GM19351 (cell line): ENCODE measurements at regions not wholly inside any gene's neighbourhood (a gene's known extent, or its start where the extent isn't known, plus 50 kb on each side); places are given as distances from the start of the nearest gene placed in this dataset.

Source experiments
- ATAC-seq: cut with Tn5 transposase; IDR thresholded peaks from one replicate; pipeline ENCODE4 v1.9.1; 2021; ENCODE audit warnings: mild to moderate bottlenecking, moderate library complexity; ENCODE audit not compliant: unreplicated experiment

- no peak for ATAC-seq
Measured at GRCh38 chr6:88263591-88263990, 97.4 kb upstream of the CNR1 start.

GRCh38 chr6:88262332-88262731, 96.2 kb upstream of the CNR1 start:
- no peak for ATAC-seq

DNA sequence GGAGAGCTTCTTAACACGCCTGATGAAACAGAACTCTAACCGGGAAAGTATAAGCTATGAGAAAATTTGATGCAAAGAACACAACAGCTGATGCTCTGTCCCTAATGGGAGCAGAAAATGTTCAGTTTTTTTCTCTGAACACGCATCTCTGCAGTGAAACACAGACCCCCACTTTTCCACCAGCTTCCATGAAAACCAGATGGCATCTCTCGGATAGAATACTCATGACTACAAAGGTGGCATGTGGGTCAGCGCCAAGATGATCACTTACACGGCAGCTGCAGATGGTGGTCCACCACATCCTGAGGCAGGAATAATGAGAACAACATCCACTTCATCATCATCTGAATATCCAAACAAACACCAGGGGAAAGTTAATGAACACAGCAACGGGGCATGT, 85.2 kb upstream of the CNR1 start:
- ATAC-seq = no peak

GRCh38 chr6:88248709-88249321, 82.7 kb upstream of the CNR1 start:
- no peak for ATAC-seq

- no peak for ATAC-seq
Measured at GRCh38 chr6:88246654-88247053, 80.5 kb upstream of the CNR1 start.

GRCh38 chr6:88244721-88245120, 78.6 kb upstream of the CNR1 start:
- ATAC-seq = no peak

DNA sequence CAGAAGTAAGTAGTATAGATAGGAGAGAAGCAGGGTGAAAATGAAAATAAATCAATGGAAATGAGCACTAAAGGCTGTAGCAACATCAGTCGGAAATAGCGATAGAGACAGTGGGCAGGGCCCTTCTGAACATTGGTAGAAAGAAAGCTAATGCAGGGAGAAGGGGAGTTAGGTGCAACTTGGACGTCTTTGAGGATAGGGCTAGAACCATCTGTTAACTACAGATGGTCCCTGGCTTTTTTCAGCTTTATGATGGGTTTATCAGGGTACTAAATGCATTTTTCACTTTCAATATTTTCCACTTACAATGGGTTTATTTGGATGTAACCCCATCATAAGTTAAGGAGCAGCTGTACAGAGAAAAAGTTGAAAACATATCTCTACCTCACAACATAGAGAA, 72.8 kb upstream of the CNR1 start:
- ATAC-seq = no peak

- ATAC-seq = peak; percentile 73
Measured at GRCh38 chr6:88238065-88238464, 71.9 kb upstream of the CNR1 start.

DNA sequence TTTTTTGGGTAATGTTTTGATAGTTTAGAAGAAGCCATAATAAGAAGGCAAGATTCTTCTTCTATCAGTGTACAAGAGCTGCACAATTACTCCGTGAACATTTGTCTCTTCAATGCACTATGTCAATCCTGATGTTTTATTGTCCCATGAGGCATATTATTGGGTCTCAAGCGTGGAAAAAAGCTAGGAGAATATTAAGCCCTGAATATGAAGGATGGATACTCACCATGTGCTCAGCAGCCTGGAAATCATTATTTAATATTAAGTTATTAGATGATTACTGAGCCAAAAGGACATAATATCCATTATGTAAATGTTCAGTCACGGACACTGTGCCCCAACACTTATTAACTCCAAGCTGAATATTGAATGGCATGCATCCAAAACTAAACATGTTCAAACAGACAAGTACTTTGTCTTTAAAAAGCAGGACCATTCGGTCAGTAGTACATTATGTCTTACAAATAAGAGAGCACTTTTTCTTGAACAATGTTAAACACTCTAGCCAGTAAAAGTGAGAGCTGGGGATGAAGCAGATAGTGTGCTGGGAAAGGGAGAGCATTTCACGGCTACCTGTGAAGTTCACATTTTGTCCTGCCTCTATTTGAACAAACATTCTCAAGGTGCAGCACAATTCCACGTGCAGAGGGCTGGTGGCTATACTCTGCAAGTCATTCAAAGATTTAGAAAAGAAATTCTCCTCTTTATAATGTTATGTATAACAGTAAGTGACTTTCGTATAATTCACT, 70.6 kb upstream of the CNR1 start:
- no peak for ATAC-seq

- no peak for ATAC-seq
Measured at GRCh38 chr6:88232753-88233152, 66.6 kb upstream of the CNR1 start.

GRCh38 chr6:88223298-88223697, 57.2 kb upstream of the CNR1 start:
- no peak for ATAC-seq

DNA sequence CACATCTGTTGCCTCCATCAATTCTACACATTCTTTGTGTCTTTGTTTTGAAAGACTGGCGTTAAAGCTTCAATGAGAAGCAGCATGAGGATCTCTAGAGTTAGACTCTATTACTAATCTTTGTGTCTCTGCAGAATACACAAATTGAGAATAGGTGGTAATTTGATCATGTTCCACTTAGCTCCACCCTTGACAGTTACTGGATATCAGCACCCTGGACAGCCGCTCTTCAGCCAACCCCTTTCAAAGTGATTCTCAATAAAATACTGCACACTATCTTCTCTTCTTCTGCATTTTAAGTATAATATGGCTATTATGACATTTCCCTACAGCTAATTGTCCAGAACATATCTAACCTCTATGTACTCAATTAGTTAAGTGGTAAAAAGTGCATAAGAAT, 54.3 kb upstream of the CNR1 start:
- ATAC-seq = no peak

DNA sequence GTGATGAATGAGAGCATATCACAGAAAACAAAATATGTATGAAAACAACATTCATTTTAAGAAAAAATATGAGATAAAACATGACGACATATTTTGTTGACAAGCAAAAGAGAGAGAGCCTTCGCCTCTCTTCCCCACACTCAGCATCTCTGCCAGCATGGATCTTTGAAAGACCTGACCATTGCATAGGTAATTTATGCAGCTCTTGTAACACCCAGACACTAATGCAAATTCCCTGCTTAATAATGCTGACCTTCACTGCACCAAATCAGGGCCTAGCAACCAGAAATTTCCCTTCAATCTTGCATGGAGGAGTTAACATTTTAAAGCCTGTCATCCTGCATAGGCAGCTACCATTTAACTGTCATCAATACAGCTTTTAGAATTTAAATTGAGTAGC, 50.0 kb upstream of the CNR1 start:
- no peak for ATAC-seq
